HL-60 (cell line): ENCODE measurements at regions not wholly inside any gene's neighbourhood (a gene's known extent, or its start where the extent isn't known, plus 50 kb on each side); places are given as distances from the start of the nearest gene placed in this dataset.

Experiments
- DNase-seq, 2 experiments: peaks; one replicate each; pipeline ENCODE4 v3.0.0-alpha.2; 2010 to 2020; ENCODE audit warnings: low read depth in 1 of 2, low spot score in 1 of 2
- H3K27ac ChIP-seq: fragments of 250-450 bp; sonication (Bioruptor Pico); replicated peaks from 2 replicates; pipeline ENCODE4 v1.5.1; 2020; ENCODE audit warnings: mild to moderate bottlenecking, moderate library complexity
- H3K27me3 ChIP-seq: fragments of 250-450 bp; sonication (Bioruptor Pico); 2 replicates; pipeline ENCODE4 v1.5.1; 2021; ENCODE audit warnings: mild to moderate bottlenecking, moderate library complexity; ENCODE audit not compliant: insufficient read depth, poor library complexity, severe bottlenecking
- H3K4me3 ChIP-seq: replicated peaks from 2 replicates; pipeline ENCODE4 v1.5.1; 2011; ENCODE audit warnings: mild to moderate bottlenecking, control low read depth, low read length; ENCODE audit not compliant: insufficient read depth
- GABPA ChIP-seq: IDR thresholded peaks from 2 replicates; pipeline ENCODE4 v1.6.1; 2012; ENCODE audit warnings: low read depth
- POLR2AphosphoS5 ChIP-seq: IDR thresholded peaks from 2 replicates; pipeline ENCODE4 v1.6.1; 2012; ENCODE audit warnings: low read depth
- SPI1 ChIP-seq: IDR thresholded peaks from 2 replicates; pipeline ENCODE4 v1.6.1; 2012; ENCODE audit warnings: low read depth, mild to moderate bottlenecking, borderline replicate concordance
- TF ChIP-seq, protein P1 (sequence below): IDR thresholded peaks from one replicate; pipeline ENCODE4 v1.5.1; 2011; ENCODE audit warnings: low read length, control low read depth, inconsistent platforms; ENCODE audit not compliant: insufficient read depth
- TF ChIP-seq, protein P2 (sequence below): IDR thresholded peaks from 2 replicates; pipeline ENCODE4 v1.6.1; 2012; ENCODE audit warnings: low read depth; ENCODE audit not compliant: insufficient replicate concordance

DNA sequence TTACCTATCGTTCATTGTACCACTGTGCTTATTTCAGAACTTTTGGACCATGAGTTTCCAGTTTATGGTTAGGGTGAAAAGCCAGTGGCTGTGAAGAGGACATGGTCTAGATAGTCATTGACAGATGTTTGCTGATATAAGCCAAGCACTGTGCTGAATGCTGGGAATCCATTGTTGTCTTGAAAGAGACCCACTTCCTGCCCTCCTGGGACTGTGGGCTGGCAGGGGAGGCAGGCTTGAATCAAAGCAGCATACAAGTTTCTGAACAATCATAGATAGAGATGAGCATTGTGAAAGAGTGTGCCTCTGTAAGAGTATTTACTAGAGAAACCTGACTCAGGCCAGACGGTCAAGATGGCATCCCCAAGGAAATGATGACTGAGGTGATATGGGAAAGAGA lies 73.4 kb downstream of the NMUR2 start:
- Histone ChIP-seq H3K27me3 (no peaks in the 10 kb centered on the region), H3K4me3 (no peak overlapping the region), H3K27ac (no peak overlapping the region)
- DNase-seq, result no peak
- TF ChIP-seq GABPA (no peak), POLR2AphosphoS5 (no peak), SPI1 (no peak)
- TF ChIP-seq, protein P1, sequence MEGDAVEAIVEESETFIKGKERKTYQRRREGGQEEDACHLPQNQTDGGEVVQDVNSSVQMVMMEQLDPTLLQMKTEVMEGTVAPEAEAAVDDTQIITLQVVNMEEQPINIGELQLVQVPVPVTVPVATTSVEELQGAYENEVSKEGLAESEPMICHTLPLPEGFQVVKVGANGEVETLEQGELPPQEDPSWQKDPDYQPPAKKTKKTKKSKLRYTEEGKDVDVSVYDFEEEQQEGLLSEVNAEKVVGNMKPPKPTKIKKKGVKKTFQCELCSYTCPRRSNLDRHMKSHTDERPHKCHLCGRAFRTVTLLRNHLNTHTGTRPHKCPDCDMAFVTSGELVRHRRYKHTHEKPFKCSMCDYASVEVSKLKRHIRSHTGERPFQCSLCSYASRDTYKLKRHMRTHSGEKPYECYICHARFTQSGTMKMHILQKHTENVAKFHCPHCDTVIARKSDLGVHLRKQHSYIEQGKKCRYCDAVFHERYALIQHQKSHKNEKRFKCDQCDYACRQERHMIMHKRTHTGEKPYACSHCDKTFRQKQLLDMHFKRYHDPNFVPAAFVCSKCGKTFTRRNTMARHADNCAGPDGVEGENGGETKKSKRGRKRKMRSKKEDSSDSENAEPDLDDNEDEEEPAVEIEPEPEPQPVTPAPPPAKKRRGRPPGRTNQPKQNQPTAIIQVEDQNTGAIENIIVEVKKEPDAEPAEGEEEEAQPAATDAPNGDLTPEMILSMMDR, result no peak
- TF ChIP-seq, protein P2, sequence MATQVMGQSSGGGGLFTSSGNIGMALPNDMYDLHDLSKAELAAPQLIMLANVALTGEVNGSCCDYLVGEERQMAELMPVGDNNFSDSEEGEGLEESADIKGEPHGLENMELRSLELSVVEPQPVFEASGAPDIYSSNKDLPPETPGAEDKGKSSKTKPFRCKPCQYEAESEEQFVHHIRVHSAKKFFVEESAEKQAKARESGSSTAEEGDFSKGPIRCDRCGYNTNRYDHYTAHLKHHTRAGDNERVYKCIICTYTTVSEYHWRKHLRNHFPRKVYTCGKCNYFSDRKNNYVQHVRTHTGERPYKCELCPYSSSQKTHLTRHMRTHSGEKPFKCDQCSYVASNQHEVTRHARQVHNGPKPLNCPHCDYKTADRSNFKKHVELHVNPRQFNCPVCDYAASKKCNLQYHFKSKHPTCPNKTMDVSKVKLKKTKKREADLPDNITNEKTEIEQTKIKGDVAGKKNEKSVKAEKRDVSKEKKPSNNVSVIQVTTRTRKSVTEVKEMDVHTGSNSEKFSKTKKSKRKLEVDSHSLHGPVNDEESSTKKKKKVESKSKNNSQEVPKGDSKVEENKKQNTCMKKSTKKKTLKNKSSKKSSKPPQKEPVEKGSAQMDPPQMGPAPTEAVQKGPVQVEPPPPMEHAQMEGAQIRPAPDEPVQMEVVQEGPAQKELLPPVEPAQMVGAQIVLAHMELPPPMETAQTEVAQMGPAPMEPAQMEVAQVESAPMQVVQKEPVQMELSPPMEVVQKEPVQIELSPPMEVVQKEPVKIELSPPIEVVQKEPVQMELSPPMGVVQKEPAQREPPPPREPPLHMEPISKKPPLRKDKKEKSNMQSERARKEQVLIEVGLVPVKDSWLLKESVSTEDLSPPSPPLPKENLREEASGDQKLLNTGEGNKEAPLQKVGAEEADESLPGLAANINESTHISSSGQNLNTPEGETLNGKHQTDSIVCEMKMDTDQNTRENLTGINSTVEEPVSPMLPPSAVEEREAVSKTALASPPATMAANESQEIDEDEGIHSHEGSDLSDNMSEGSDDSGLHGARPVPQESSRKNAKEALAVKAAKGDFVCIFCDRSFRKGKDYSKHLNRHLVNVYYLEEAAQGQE, result no peak

DNA sequence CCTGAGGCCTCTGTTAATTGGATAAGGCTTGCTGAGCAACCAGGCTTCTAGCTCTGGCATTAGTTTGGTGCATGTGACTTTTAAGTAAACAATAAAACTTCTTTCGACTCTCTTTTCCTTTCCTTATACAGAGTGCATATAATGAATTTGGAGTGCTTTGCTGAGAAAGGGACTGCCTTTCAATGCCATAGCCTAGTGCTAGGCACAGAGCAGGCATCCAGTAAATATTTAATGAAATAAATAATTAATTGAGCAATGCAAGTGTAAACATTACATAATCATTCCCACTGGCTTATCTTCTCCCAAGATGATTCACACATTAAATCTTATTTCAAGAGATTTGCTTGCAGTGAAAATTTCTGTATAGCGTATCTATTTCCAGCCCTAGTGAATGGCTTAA lies 74.1 kb downstream of the NMUR2 start:
- Histone ChIP-seq H3K27ac (no peak overlapping the region), H3K27me3 (no peaks in the 10 kb centered on the region), H3K4me3 (no peak overlapping the region)
- TF ChIP-seq SPI1 (no peak), POLR2AphosphoS5 (no peak), GABPA (no peak)
- TF ChIP-seq, protein P2, result no peak
- TF ChIP-seq, protein P1, result no peak
- DNase-seq, result no peak

DNA sequence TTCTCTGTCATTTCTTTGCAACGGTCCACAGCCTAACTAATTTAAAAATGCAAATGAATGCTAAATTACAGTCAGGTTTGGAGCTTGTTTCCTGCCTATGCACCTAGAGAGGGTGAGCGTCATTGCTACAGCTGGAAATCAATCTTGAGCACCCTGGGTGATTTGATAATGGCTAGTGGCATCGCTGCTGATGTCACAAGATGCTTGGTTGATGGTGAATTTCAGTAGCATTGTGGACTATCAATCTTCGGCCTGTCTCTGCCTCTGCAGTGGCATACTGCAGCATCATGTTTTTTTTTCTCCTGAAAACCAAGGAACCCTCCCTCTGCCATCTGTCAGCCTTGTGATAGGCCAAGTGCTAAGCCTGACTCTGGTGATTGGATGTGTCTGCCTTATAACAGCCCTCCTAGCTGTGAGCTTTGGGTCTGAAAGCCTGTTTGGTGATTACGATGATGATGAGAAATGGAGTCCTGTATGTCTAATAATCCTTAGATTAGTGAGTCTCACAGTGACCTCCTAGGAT lies 75.3 kb downstream of the NMUR2 start:
- DNase-seq, result no peak
- no peak overlapping the region for H3K4me3 ChIP-seq
- no peak overlapping the region for H3K27ac ChIP-seq
- H3K27me3 ChIP-seq, result no peaks in the 10 kb centered on the region
- TF ChIP-seq, protein P2, result no peak
- TF ChIP-seq, protein P1, result no peak
- TF ChIP-seq SPI1, result no peak
- TF ChIP-seq GABPA, result no peak
- no peak for TF ChIP-seq POLR2AphosphoS5
